ENCODE measurements at regions not wholly inside any gene's neighbourhood (a gene's known extent, or its start where the extent isn't known, plus 50 kb on each side); places are given as distances from the start of the nearest gene placed in this dataset.

DNA sequence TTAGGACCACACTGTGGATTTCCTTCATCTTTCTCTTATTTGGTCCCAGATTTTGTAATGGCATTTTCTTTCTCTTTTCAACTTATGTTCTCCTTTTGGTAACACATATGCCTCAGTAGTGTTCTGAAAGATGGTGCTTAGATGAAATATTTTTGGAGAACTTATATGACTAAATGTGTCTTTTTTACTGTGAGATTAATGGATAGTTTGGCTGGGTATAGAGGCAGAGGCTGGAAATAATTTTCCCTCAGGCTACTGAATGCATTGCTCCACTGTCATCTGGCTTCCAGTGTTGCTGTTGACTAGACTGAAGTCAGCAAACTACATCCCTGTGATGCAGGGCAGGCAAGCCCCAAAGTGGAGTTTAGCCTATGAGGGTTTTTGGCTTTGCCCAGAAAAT, 450.9 kb downstream of the DMAC1 start:
- Histone ChIP-seq H3K9me3 (no peaks in the 10 kb centered on the region), H3K36me3 (no peaks in the 10 kb centered on the region), H3K4me3 (no peak overlapping the region), H3K27me3 (no peaks in the 10 kb centered on the region), H3K27ac (no peak overlapping the region), H3K4me1 (no peaks in the 10 kb centered on the region)
- DNase-seq (ENCODE audit: low spot score in 2 of 2): no peak
- no peak for TF ChIP-seq CTCF (IDR thresholded peaks at IDR 0.05)
- intact Hi-C loops (cut with DNase I): no loop called here

DNA sequence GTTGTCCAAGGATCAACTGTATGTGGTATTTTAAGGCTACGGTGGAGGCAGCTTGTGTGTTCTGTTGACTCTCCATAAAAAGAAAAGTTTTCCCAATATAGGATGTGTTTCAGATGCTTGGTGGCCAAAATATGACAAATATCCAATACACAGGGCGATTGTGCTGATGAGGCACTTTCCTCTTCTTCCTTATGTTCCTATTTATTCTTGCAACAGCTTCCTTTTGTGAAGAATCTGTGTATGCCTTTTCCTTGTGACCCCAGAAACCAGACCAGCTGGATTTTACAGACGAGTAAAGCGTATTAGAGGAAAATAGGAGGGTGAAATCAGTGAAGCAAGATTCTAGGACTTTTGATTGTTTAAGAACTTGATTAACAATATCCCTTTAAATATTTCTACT, 452.0 kb downstream of the DMAC1 start:
- Histone ChIP-seq H3K36me3 (no peaks in the 10 kb centered on the region), H3K4me3 (no peak overlapping the region), H3K9me3 (no peaks in the 10 kb centered on the region), H3K4me1 (no peaks in the 10 kb centered on the region), H3K27me3 (no peaks in the 10 kb centered on the region), H3K27ac (no peak overlapping the region)
- no peak for DNase-seq (ENCODE audit: low spot score in 2 of 2)
- intact Hi-C loops (cut with DNase I): no loop called here
- no peak for TF ChIP-seq CTCF (IDR thresholded peaks at IDR 0.05)

DNA sequence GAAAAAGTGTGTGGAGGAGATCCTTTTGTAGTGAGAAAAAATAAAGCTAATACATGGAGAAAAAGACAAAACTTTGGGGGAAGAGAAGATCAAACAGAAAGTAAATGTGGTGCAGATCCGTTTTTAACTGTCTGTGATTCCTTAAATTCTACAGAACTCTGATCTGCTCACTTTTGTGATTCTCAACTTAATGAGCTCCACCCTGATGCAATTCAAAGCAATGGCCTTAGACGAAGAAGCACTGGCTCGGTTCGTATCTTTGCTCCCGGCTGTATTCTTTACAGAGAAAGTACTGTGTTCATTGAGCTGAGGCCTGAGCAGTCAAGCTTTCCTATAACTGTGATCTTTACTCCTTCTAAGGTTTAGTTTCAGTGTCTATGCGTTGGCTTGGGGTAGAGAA, 453.4 kb downstream of the DMAC1 start:
- Histone ChIP-seq H3K27ac (no peak overlapping the region), H3K4me1 (no peaks in the 10 kb centered on the region), H3K4me3 (no peak overlapping the region), H3K36me3 (no peaks in the 10 kb centered on the region), H3K27me3 (no peaks in the 10 kb centered on the region), H3K9me3 (no peaks in the 10 kb centered on the region)
- no peak for TF ChIP-seq CTCF (IDR thresholded peaks at IDR 0.05)
- DNase-seq (ENCODE audit: low spot score in 2 of 2): no peak
- intact Hi-C loops (cut with DNase I): no loop called here

DNA sequence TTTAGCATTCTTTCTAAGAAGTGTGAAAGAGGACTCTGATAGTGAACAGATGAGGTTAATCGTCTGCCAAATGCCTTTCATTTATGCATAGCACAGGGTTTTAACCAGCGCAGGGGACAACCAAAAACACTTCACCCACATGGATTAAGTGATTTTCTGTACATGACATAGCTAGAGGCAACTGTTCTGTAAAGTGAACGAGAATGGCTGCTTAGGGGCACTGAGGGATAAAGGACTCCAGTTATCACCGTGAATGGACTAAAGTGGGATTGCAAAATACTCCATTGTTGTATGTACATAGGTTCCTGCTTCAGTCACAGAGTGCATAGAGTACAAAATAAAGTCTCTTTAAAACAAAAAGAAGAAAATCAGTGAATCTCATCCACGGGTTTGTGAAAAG, 456.8 kb downstream of the DMAC1 start:
- no peaks in the 10 kb centered on the region for H3K4me1 ChIP-seq
- H3K9me3 ChIP-seq: no peaks in the 10 kb centered on the region
- no peak for DNase-seq (ENCODE audit: low spot score in 2 of 2)
- H3K27me3 ChIP-seq: no peaks in the 10 kb centered on the region
- TF ChIP-seq CTCF (IDR thresholded peaks at IDR 0.05): no peak
- intact Hi-C loops (cut with DNase I): no loop called here
- no peak overlapping the region for H3K4me3 ChIP-seq
- no peak overlapping the region for H3K27ac ChIP-seq
- no peaks in the 10 kb centered on the region for H3K36me3 ChIP-seq

DNA sequence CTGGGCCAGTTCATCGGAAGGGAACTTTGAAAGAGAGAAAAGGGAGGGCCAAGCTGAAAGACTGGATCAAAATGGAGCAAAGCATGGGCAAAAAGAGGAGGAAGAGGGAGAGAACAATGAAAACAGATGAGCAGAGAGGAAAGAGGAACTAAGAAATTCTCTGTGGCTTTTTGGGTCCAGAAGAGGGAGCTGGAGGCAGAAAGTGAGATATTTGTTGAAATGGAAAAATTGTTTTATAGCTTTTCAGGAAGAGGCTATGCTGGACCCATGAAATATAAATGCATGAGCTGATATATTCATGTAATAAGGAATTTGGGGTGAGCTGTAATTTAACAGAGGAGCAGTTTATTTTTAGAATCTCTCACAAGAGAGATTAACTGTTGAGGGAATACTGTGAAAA, 457.3 kb downstream of the DMAC1 start:
- Histone ChIP-seq H3K4me1 (no peaks in the 10 kb centered on the region), H3K36me3 (no peaks in the 10 kb centered on the region), H3K27ac (no peak overlapping the region), H3K9me3 (no peaks in the 10 kb centered on the region), H3K4me3 (no peak overlapping the region), H3K27me3 (no peaks in the 10 kb centered on the region)
- DNase-seq (ENCODE audit: low spot score in 2 of 2): no peak
- TF ChIP-seq CTCF (IDR thresholded peaks at IDR 0.05): peak in 1 of 3 experiments; percentile 23
- intact Hi-C loops (cut with DNase I): no loop called here

- no peaks in the 10 kb centered on the region for H3K9me3 ChIP-seq
- no peak overlapping the region for H3K27ac ChIP-seq
- intact Hi-C loops (cut with DNase I): no loop called here
- no peak for DNase-seq (ENCODE audit: low spot score in 2 of 2)
- no peak overlapping the region for H3K4me3 ChIP-seq
- H3K36me3 ChIP-seq: no peaks in the 10 kb centered on the region
- H3K27me3 ChIP-seq: no peaks in the 10 kb centered on the region
- TF ChIP-seq CTCF (IDR thresholded peaks at IDR 0.05): no peak
- no peaks in the 10 kb centered on the region for H3K4me1 ChIP-seq
Measured at GRCh38 chr9:7341571-7341970, 458.0 kb downstream of the DMAC1 start.
